Neutrophil (primary cell): ENCODE measurements at regions not wholly inside any gene's neighbourhood (a gene's known extent, or its start where the extent isn't known, plus 50 kb on each side); places are given as distances from the start of the nearest gene placed in this dataset.
"Not testable (repeated sequence)": the region's sequence is repeated elsewhere in the genome, so short reads cannot be mapped to it uniquely, and the experiment has no call there.

Source experiments
- H3K27ac ChIP-seq: fragments of 200-600 bp; sonication (generic); 2 replicates; pipeline ENCODE4 v1.5.1; 2016; ENCODE audit warnings: mild to moderate bottlenecking, moderate library complexity
- H3K27me3 ChIP-seq: fragments of 200-600 bp; sonication (generic); 2 replicates; pipeline ENCODE4 v1.6.0; 2016; ENCODE audit warnings: mild to moderate bottlenecking
- H3K36me3 ChIP-seq: fragments of 200-600 bp; sonication (generic); 2 replicates; pipeline ENCODE4 v1.5.1; 2017
- H3K4me1 ChIP-seq, 2 experiments: fragments of 200-600 bp in 1 of 2; sonication (generic) in 1 of 2; 1 replicate in 1 of 2; 2 replicates in 1 of 2; pipeline versions ENCODE4 v1.5.1 to v1.6.1; 2013 to 2016; ENCODE audit warnings: low read depth in 1 of 2, low read length in 1 of 2, mild to moderate bottlenecking in 1 of 2, moderate library complexity in 1 of 2; ENCODE audit not compliant: control insufficient read depth in 1 of 2, insufficient read depth in 1 of 2
- H3K4me3 ChIP-seq, 2 experiments: fragments of 200-600 bp in 1 of 2; sonication (generic) in 1 of 2; 1 replicate in 1 of 2; 2 replicates in 1 of 2; pipeline ENCODE4 v1.5.1; 2013 to 2016; ENCODE audit warnings: low read depth in 1 of 2, low read length in 1 of 2, mild to moderate bottlenecking in 1 of 2, moderate library complexity in 1 of 2
- H3K9me3 ChIP-seq: fragments of 200-600 bp; sonication (generic); 2 replicates; pipeline ENCODE4 v1.5.1; 2016
- CTCF ChIP-seq: fragments of 200-600 bp; sonication (generic); IDR thresholded peaks from 2 replicates; pipeline ENCODE4 v1.5.1; 2016; ENCODE audit warnings: antibody characterized with exemption

GRCh38 chr4:81724925-81725329, 253.2 kb upstream of the RASGEF1B start:
- no peak overlapping the region for H3K27ac ChIP-seq
- no peaks in the 10 kb centered on the region for H3K27me3 ChIP-seq
- no peak overlapping the region for H3K4me3 ChIP-seq
- TF ChIP-seq CTCF, result no peak
- no peaks in the 10 kb centered on the region for H3K9me3 ChIP-seq
- no peaks in the 10 kb centered on the region for H3K4me1 ChIP-seq
- H3K36me3 ChIP-seq, result no peaks in the 10 kb centered on the region

- no peak for TF ChIP-seq CTCF
- Histone ChIP-seq H3K9me3 (no peaks in the 10 kb centered on the region), H3K27me3 (no peaks in the 10 kb centered on the region), H3K4me3 (no peak overlapping the region), H3K4me1 (no peaks in the 10 kb centered on the region), H3K36me3 (no peaks in the 10 kb centered on the region), H3K27ac (no peak overlapping the region)
Measured at GRCh38 chr4:81723927-81724587, 252.3 kb upstream of the RASGEF1B start.

DNA sequence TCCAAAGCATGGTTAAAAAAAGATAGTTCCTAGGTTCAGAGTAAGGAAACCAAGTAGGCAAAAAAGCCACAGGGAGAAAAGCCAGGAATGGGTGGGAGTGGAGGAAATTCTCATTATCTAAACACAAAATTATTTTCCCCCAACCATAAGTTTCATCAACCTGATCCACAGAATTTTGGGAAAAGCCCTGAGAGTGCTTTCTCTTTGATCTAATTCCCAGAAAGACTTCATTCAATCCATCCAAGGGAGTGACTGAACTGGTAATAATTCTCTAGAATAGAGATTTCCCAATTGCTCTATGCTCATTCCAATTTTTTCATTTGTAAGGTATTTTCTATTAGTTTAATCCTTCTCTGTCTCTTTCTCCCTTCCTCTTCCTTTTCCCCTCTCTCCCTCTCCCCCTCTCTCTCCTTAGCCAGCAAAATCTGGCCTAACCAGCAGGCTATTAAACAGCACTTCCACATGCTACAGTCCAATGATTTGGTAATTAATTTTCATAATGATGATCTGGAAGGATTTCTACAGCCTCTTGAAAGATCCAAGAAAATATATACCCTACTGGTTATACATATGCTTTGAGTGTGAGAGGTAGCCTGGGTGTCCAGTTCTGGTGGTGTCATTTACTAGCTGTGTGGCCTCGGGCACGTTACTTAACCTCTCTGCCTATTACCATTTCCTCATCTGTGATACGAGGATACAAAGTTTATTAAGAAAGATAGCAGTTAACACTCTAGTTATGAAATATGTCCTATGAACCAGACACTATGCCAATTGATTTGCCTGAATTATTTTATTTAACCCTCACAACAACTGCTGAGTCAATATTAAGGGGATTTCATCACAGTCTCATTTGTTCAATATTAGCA, 251.5 kb upstream of the RASGEF1B start:
- Histone ChIP-seq H3K4me1 (no peaks in the 10 kb centered on the region), H3K4me3 (no peak overlapping the region), H3K36me3 (no peaks in the 10 kb centered on the region), H3K27me3 (no peaks in the 10 kb centered on the region), H3K27ac (no peak overlapping the region), H3K9me3 (no peaks in the 10 kb centered on the region)
- TF ChIP-seq CTCF, result no peak

DNA sequence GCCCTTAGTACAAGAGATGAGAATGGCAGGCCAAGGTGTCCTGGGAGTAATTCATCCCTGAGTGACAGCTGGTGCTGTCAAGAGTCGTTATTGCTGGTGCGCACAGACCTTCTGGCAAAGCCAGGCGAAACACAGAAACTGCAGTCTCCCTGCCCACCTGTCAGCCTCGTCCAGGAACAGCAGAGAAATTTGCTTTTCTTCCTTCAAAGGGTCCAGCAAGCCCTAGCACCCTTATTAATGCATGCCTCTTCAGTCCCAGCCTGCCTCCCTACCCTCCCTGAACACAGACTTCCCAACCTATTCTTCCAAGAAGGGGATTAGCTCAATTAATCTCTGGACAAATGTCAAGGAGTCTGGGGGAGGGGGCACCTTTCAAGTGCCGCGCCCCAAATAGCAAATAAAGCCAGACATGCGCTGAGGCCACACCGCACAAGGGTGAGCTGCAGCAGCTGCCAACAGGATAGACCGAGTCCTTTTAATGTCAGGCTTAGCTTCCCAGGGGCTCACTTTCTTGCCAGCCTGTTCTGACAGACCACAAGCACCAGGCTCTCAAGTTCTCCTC, 250.7 kb upstream of the RASGEF1B start:
- H3K27ac ChIP-seq, result no peak overlapping the region
- H3K4me3 ChIP-seq, result no peak overlapping the region
- H3K27me3 ChIP-seq, result no peaks in the 10 kb centered on the region
- H3K9me3 ChIP-seq, result no peaks in the 10 kb centered on the region
- H3K36me3 ChIP-seq, result no peaks in the 10 kb centered on the region
- H3K4me1 ChIP-seq, result no peaks in the 10 kb centered on the region
- TF ChIP-seq CTCF, result no peak

- no peak for TF ChIP-seq CTCF
- no peaks in the 10 kb centered on the region for H3K27me3 ChIP-seq
- H3K4me3 ChIP-seq, result no peak overlapping the region
- H3K4me1 ChIP-seq, result no peaks in the 10 kb centered on the region
- H3K36me3 ChIP-seq, result no peaks in the 10 kb centered on the region
- no peaks in the 10 kb centered on the region for H3K9me3 ChIP-seq
- H3K27ac ChIP-seq, result no peak overlapping the region
Measured at GRCh38 chr4:81715757-81716156, 244.1 kb upstream of the RASGEF1B start.

DNA sequence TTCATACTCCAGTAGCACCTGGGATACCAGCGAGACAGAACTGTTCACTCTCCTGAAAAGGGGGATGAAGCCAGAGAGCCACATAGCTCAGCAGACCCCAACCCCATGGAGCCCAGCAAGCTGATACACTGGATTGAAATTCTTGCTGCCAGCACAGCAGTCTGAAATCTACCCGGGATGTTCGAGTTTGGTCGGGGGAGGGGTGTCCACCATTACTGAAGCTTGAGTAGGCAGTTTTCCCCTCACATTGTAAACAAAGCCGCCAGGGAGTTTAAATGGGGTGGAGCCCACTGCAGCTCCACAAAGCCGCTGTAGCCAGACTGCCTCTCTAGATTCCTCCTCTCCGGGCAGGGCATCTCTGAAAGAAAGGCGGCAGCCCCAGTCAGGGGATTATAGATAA, 243.7 kb upstream of the RASGEF1B start:
- H3K9me3 ChIP-seq, H3K4me1 ChIP-seq, H3K36me3 ChIP-seq, H3K27me3 ChIP-seq, H3K27ac ChIP-seq, H3K4me3 ChIP-seq: not testable (repeated sequence)
